ENCODE measurements at regions not wholly inside any gene's neighbourhood (a gene's known extent, or its start where the extent isn't known, plus 50 kb on each side); places are given as distances from the start of the nearest gene placed in this dataset.

DNA sequence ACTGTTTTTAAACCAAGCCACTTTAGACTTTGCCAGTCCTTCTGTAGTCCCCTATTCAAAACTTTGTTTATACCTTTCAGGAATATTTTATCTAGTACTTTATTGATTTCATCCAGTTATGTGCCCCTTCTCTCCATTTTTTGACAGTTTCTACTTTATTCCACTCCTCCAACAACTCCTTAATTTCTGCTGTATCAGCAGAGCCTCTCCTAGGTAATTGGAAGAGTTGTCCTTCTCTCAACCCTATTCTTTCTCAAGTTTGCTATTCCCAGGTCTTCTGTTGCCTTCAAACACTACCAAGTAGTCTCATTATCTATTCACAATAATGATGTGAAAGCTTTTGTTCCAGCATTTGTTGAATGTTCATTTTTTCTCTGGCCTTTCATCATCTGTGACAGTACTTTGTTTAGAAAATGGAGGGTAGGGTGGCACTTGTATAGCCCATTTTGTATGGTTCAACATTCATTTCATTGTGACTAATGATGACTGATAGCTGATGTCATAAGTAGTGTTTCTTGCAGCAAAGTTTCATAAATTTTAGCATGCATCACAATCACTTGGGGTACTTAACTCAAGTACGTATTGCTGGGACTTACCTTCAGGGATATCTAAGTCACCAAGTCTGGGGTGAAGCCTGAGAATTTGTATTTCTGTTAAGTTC is 204.4 kb upstream of the DMRT1 start:
- Histone ChIP-seq H3K4me1 (no peaks in the 10 kb centered on the region), H3K27me3 (no peaks in the 10 kb centered on the region), H3K36me3 (no peaks in the 10 kb centered on the region), H3K4me3 (no peak overlapping the region), H3K27ac (no peak overlapping the region), H3K9me3 (no peaks in the 10 kb centered on the region)
- TF ChIP-seq, protein P1, sequence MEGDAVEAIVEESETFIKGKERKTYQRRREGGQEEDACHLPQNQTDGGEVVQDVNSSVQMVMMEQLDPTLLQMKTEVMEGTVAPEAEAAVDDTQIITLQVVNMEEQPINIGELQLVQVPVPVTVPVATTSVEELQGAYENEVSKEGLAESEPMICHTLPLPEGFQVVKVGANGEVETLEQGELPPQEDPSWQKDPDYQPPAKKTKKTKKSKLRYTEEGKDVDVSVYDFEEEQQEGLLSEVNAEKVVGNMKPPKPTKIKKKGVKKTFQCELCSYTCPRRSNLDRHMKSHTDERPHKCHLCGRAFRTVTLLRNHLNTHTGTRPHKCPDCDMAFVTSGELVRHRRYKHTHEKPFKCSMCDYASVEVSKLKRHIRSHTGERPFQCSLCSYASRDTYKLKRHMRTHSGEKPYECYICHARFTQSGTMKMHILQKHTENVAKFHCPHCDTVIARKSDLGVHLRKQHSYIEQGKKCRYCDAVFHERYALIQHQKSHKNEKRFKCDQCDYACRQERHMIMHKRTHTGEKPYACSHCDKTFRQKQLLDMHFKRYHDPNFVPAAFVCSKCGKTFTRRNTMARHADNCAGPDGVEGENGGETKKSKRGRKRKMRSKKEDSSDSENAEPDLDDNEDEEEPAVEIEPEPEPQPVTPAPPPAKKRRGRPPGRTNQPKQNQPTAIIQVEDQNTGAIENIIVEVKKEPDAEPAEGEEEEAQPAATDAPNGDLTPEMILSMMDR (IDR thresholded peaks at IDR 0.05), result no peak
- no peak for TF ChIP-seq POLR2A (IDR thresholded peaks at IDR 0.05)
- DNase-seq, result no peak

- Histone ChIP-seq H3K27me3 (no peaks in the 10 kb centered on the region), H3K4me1 (no peaks in the 10 kb centered on the region), H3K9me3 (no peaks in the 10 kb centered on the region), H3K27ac (no peak overlapping the region), H3K36me3 (no peaks in the 10 kb centered on the region), H3K4me3 (no peak overlapping the region)
- no peak for DNase-seq
- TF ChIP-seq, protein P1 (IDR thresholded peaks at IDR 0.05), result no peak
- TF ChIP-seq POLR2A (IDR thresholded peaks at IDR 0.05), result no peak
Observed at GRCh38 chr9:638152-638551, 203.3 kb upstream of the DMRT1 start.

- H3K27ac ChIP-seq, result no peak overlapping the region
- TF ChIP-seq, protein P1 (IDR thresholded peaks at IDR 0.05), result no peak
- no peak for TF ChIP-seq POLR2A (IDR thresholded peaks at IDR 0.05)
- no peaks in the 10 kb centered on the region for H3K36me3 ChIP-seq
Observed at GRCh38 chr9:642014-642413, 199.5 kb upstream of the DMRT1 start.

DNA sequence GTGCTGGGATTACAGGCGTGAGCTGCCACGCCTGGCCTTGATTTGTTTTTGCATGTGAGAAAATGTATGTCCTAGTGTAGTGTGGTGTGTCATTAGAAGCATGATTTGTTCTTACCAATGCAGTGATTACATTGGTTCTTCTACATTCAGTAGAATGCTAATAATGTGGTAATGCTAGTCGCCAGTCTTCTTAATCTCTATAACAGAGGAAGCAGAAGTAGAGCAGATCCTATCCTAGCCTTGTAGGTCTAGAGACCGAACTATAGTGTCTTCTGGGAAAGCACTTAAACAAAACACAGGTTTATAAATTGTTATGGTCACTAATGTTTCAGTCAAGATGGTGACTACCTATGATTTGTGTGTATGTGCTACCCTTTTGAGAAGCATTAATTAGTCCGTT is 197.5 kb upstream of the DMRT1 start:
- Histone ChIP-seq H3K4me3 (no peak overlapping the region), H3K4me1 (no peaks in the 10 kb centered on the region), H3K36me3 (no peaks in the 10 kb centered on the region), H3K27me3 (no peaks in the 10 kb centered on the region), H3K9me3 (no peaks in the 10 kb centered on the region), H3K27ac (no peak overlapping the region)
- DNase-seq, result no peak
- TF ChIP-seq, protein P1 (IDR thresholded peaks at IDR 0.05), result no peak
- TF ChIP-seq POLR2A (IDR thresholded peaks at IDR 0.05), result no peak

More at GRCh38 chr9:642014-642413, 199.5 kb upstream of the DMRT1 start:
- Histone ChIP-seq H3K9me3 (no peaks in the 10 kb centered on the region), H3K4me3 (no peak overlapping the region), H3K4me1 (no peaks in the 10 kb centered on the region), H3K27me3 (no peaks in the 10 kb centered on the region)
- no peak for DNase-seq

DNA sequence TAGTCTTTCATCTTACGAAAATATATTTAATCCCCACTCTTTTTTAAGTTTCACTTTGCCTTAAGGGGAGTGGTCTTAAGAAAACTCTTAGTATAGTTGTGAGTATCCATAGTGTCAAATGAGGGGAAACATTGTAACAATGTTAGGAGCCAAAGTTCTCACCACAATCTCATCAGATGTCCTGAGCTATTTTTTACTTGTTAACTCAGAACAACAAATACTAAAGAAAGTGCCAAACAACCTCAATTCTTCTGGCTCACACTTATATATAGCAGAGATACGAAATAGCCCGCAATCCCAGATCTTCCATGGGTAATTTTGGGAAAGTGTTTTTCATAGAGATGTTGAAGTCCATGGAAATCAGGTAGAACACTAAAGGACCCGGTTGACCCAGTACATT is 194.0 kb upstream of the DMRT1 start:
- Histone ChIP-seq H3K36me3 (no peaks in the 10 kb centered on the region), H3K4me3 (no peak overlapping the region), H3K4me1 (peaks cover 0 to 7% (median 0%) of the 10 kb centered on the region in 4 donors), H3K9me3 (no peaks in the 10 kb centered on the region), H3K27ac (no peak overlapping the region), H3K27me3 (no peaks in the 10 kb centered on the region)
- TF ChIP-seq, protein P1 (IDR thresholded peaks at IDR 0.05), result no peak
- TF ChIP-seq POLR2A (IDR thresholded peaks at IDR 0.05), result no peak
- no peak for DNase-seq
